Fibroblast of upper back skin (primary cell): ENCODE measurements at regions not wholly inside any gene's neighbourhood (a gene's known extent, or its start where the extent isn't known, plus 50 kb on each side); places are given as distances from the start of the nearest gene placed in this dataset.

ENCODE experiments used
- DNase-seq: peaks from one replicate; pipeline ENCODE4 v3.0.0-alpha.2; 2013

DNA sequence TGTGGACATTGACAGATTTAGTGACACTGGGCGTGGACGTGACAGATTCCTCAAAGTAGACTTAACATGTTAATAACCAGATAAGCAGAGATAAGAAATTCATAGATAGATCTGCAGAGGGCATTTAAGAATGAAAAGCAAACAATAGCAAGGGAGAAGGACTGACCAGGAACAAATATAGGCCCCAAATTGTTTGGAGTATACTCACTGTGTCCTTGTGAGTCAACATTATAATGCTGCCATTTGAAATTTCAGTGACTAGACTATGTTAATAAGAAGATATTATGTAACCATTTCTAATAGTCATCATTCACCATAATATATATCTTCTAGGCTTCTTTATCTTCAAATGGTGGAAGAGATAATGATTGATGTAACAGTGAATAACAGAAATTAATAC lies 78.1 kb upstream of the SLC38A11 start:
- no peak for DNase-seq

DNA sequence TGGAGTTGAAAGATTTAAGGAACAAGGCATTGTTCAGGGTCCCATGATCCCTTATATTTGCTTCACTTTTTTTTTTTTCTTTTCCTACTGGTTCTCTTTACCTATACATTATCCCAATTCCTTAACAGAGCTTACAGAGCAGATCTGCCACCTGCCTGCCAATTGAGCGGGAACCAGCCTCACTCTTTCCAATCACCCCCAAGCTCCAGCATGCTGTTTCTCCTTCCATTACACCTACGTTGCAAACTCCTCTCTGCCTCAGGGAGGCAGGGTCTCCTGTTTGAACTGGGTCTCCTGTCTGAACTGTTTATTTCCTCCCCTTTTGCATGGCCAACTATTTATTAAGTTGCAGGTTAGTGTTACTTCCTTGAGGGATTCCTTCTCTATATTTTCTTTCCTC lies 77.2 kb upstream of the SLC38A11 start:
- no peak for DNase-seq

DNA sequence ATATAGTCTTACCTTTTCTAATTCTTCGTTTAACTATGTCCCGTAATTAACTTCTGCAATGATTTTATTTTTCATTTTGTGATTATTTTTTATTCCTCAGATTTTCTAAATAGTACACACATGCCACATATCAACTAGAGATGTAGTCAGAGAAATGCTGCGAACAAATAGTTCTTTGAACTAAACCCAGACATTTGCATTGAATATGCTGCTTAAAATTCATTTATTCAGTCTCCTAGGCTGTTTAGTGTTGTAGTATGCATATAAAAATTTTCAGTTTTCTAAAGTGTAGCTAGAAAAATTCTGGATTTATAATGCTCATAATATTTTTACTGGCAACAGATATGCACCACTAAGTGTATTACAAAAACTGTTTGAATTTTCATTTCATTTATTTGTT lies 68.9 kb upstream of the SLC38A11 start:
- DNase-seq: no peak

- no peak for DNase-seq
These were observed 67.5 kb upstream of the SLC38A11 start for GRCh38 chr2:165022781-165023180.

GRCh38 chr2:165017966-165018596 lies 62.8 kb upstream of the SLC38A11 start:
- no peak for DNase-seq

DNA sequence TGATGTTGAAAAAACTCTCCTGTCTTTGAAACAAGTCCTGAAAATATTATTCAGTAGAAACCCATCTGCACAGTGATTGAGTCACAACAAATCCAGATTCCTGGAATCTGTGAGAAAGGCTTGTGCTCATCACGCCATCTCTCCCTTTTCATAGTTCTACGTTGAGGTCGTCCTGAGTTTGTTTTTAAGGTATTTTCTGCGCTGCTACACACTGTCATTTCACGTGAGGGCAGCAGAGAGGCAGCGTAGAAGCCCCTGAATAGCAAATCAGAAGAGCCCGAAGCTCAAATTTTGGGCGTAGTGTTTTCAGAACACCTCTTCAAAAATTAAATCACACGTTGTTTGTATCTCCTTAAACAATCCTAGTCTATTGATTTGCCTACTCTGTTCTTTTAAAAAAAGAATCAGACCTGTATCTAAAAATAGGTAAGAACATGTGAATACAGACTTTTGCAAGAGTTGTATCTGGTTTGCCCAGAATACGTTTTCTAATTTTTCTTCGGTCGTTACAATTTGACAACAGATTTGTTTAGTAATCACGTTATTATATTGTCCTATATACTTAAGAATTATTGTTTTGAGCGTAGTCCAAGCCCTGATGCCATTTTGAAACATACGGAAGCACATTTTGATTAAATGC lies 61.6 kb upstream of the SLC38A11 start:
- peak; percentile 72 for DNase-seq

DNA sequence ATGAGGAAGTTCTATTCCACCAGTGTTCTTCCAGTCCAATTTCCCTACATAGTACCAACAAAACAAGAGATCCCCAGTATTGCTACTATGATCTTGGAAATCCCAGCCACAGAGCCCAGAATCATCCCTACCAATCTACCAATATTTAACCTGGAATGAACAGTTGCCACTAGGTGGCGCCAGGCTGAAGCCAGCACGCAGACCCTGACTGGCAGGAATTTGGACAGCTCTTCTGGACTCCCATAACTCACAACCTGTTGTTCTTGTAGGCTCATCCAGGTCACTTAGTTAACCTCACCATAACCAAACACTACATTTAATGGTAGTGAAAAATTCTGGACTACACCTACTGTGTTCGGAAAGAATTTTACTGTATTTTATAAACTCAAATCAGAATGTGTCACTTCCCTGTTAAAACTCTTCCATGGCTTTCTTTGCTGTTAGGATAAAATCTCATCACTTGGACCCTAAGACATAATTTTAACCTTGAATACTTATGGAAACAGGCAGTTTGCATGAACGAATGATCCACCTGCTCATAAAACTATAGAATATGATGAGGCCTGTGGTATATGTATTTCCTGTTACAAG lies 59.8 kb upstream of the SLC38A11 start:
- peak; percentile 62 for DNase-seq

- DNase-seq: no peak
These were observed 58.8 kb upstream of the SLC38A11 start for GRCh38 chr2:165013944-165014619.

- DNase-seq: no peak
These were observed 55.9 kb upstream of the SLC38A11 start for GRCh38 chr2:165011199-165011598.

- no peak for DNase-seq
These were observed 55.2 kb upstream of the SLC38A11 start for GRCh38 chr2:165010556-165010955.

DNA sequence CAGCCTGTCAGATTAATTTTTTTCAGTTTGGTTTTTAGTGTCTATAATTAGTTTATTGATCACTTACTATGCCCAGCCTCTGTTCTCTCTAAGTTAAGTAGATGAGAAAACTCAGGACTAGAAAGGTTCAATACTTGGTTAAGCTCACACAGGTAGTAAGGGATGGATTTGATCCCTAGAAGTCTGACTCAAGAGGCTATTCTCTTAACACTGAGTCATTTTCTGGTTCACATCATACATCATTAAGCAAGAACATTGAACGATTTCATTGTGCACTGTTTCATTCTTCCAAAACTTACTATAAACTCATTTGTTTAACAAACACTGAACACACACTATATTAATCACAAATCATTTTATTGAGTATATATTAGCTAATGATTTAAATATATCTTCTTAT lies 54.1 kb upstream of the SLC38A11 start:
- no peak for DNase-seq

- no peak for DNase-seq
These were observed 53.5 kb upstream of the SLC38A11 start for GRCh38 chr2:165008730-165009315.

GRCh38 chr2:165007161-165007744 lies 51.9 kb upstream of the SLC38A11 start:
- DNase-seq: peak; percentile 30
